B cell (primary cell): ENCODE measurements at regions not wholly inside any gene's neighbourhood (a gene's known extent, or its start where the extent isn't known, plus 50 kb on each side); places are given as distances from the start of the nearest gene placed in this dataset.

Experiments used
- ATAC-seq: fragments of 200-7000 bp; cut with Tn5 transposase; one replicate; pipeline ENCODE4 v1.10.0; 2021; ENCODE audit warnings: low read depth, mild to moderate bottlenecking, moderate number of reproducible peaks, moderate library complexity
- CTCF ChIA-PET: fragments of 350-600 bp; sonication (Branson Sonifier 250); formaldehyde crosslinking; loops from one replicate; lab custom pipeline; 2021; ENCODE audit warnings: antibody characterized with exemption, inconsistent platforms; lab: Charles Lee
- POLR2A ChIA-PET: fragments of 350-600 bp; sonication (Branson Sonifier 250); formaldehyde crosslinking; loops from one replicate; lab custom pipeline; 2021; ENCODE audit warnings: antibody characterized with exemption; lab: Charles Lee
- DNase-seq: peaks from one replicate; pipeline ENCODE4 v3.0.0; 2013
- H2AFZ ChIP-seq: 2 replicates; pipeline ENCODE4 v1.6.1; 2012; ENCODE audit warnings: mild to moderate bottlenecking, low read depth, low read length; ENCODE audit not compliant: insufficient read depth, poor library complexity, severe bottlenecking
- H3K27ac ChIP-seq, 2 donors: 1 replicate in 1 of 2; 2 replicates in 1 of 2; pipeline ENCODE4 v1.5.1; 2012 to 2013; ENCODE audit warnings: low read length in 2 of 2, mild to moderate bottlenecking in 2 of 2, moderate library complexity in 1 of 2
- H3K27me3 ChIP-seq, 4 experiments: fragments of 200-600 bp in 1 of 4; sonication (generic) in 1 of 4; replicated peaks in 1 of 4; 1 replicate in 2 of 4; 2 replicates in 2 of 4; pipeline versions ENCODE4 v1.6.1 to v1.7.0; 2013 to 2016; ENCODE audit warnings: low read length in 3 of 4, mild to moderate bottlenecking in 2 of 4, mixed read lengths in 1 of 4, moderate library complexity in 1 of 4; ENCODE audit not compliant: insufficient read depth in 4 of 4, control insufficient read depth in 3 of 4; ENCODE audit errors: control extremely low read depth in 1 of 4
- H3K36me3 ChIP-seq, 2 experiments: replicated peaks in 1 of 2; 1 replicate in 1 of 2; 2 replicates in 1 of 2; pipeline versions ENCODE4 v1.6.1 to v1.7.1; 2013; ENCODE audit warnings: low read length in 1 of 2; ENCODE audit not compliant: insufficient read depth in 2 of 2, control insufficient read depth in 1 of 2; ENCODE audit errors: control extremely low read depth in 1 of 2, extremely low read depth in 1 of 2
- H3K4me1 ChIP-seq, 2 donors: fragments of 200-600 bp in 1 of 2; sonication (generic) in 1 of 2; 1 replicate in 1 of 2; 2 replicates in 1 of 2; pipeline versions ENCODE4 v1.5.1 to v1.6.1; 2013 to 2017; ENCODE audit warnings: low read length in 2 of 2; ENCODE audit not compliant: control insufficient read depth in 2 of 2, insufficient read depth in 2 of 2
- H3K4me2 ChIP-seq: replicated peaks from 2 replicates; pipeline ENCODE3; 2012; ENCODE audit warnings: mild to moderate bottlenecking, low read depth, low read length; ENCODE audit not compliant: poor library complexity, severe bottlenecking
- H3K4me3 ChIP-seq, 5 experiments: fragments of 200-600 bp in 1 of 5; sonication (generic) in 1 of 5; 1 replicate in 3 of 5; 2 replicates in 2 of 5; pipeline versions ENCODE4 v1.5.1 to v1.7.0; 2011 to 2016; ENCODE audit warnings: low read length in 4 of 5, mild to moderate bottlenecking in 4 of 5, low read depth in 2 of 5, control low read depth in 1 of 5, moderate library complexity in 1 of 5; ENCODE audit not compliant: insufficient read depth in 1 of 5; ENCODE audit errors: control extremely low read depth in 1 of 5, extremely low read depth in 1 of 5
- H3K79me2 ChIP-seq: fragments of 200-600 bp; sonication (generic); one replicate; pipeline ENCODE4 v1.6.0; 2016; ENCODE audit warnings: low read length; ENCODE audit not compliant: control insufficient read depth, insufficient read depth
- H3K9ac ChIP-seq: fragments of 200-600 bp; sonication (generic); 2 replicates; pipeline ENCODE4 v1.6.1; 2017; ENCODE audit warnings: mild to moderate bottlenecking, low read length, moderate library complexity
- H3K9me3 ChIP-seq, 3 donors: one replicate each; pipeline versions ENCODE4 v1.6.1 to v1.7.1; 2013; ENCODE audit warnings: low read length in 2 of 3; ENCODE audit not compliant: control insufficient read depth in 2 of 3, insufficient read depth in 1 of 3; ENCODE audit errors: control extremely low read depth in 1 of 3
- H4K20me1 ChIP-seq: 2 replicates; pipeline ENCODE4 v1.6.0; 2012; ENCODE audit warnings: mild to moderate bottlenecking, low read length; ENCODE audit not compliant: insufficient read depth, control insufficient read depth, poor library complexity, severe bottlenecking
- H3K27ac Mint-ChIP-seq: one replicate; pipeline ENCODE4 v1.8.0; 2021; ENCODE audit warnings: mixed read lengths
- H3K27me3 Mint-ChIP-seq: one replicate; pipeline ENCODE4 v1.8.0; 2021; ENCODE audit warnings: mixed read lengths
- H3K4me1 Mint-ChIP-seq: one replicate; pipeline ENCODE4 v1.8.0; 2021; ENCODE audit warnings: mixed read lengths
- H3K4me3 Mint-ChIP-seq: one replicate; pipeline ENCODE4 v1.8.0; 2021; ENCODE audit warnings: mixed read lengths
- H3K9me3 Mint-ChIP-seq: one replicate; pipeline ENCODE4 v1.8.0; 2022; ENCODE audit warnings: mixed read lengths; ENCODE audit not compliant: insufficient read depth
- CTCF ChIP-seq: fragments of 200-600 bp; IDR thresholded peaks from one replicate; pipeline ENCODE4 v1.8.0; 2022; ENCODE audit warnings: antibody characterized with exemption, mild to moderate bottlenecking
- EZH2 ChIP-seq: IDR thresholded peaks from 2 replicates; pipeline ENCODE4 v1.6.1; 2012; ENCODE audit warnings: borderline replicate concordance, low read depth, mild to moderate bottlenecking, moderate library complexity, low read length; ENCODE audit not compliant: insufficient read depth, poor library complexity, severe bottlenecking
- WGBS: methylation state at CpG from one replicate; pipeline ENCODE4 v1.1.5; 2013; ENCODE audit warnings: missing lambda C conversion rate; ENCODE audit not compliant: insufficient coverage; 5-methylcytosine and 5-hydroxymethylcytosine counted together
- intact Hi-C: fragments of 100-400 bp; cut with micrococcal nuclease; formaldehyde crosslinking; loops from one replicate; pipeline ENCODE4 v1.10.0; 2022

GRCh38 chr5:24353611-24354010 lies 291.2 kb downstream of the CDH10 start:
- Mint-ChIP-seq H3K4me3 (no peak overlapping the region), H3K9me3 (no peaks in the 10 kb centered on the region), H3K27ac (no peak overlapping the region), H3K4me1 (no peaks in the 10 kb centered on the region), H3K27me3 (no peaks in the 10 kb centered on the region)
- H3K9ac ChIP-seq: no peak overlapping the region
- H3K27ac ChIP-seq: no peak overlapping the region
- H2AFZ ChIP-seq: no peak overlapping the region
- ChIA-PET CTCF (no interaction called here), POLR2A (no interaction called here)
- no peaks in the 10 kb centered on the region for H4K20me1 ChIP-seq
- H3K36me3 ChIP-seq: no peaks in the 10 kb centered on the region
- no peaks in the 10 kb centered on the region for H3K27me3 ChIP-seq
- intact Hi-C loops: no loop called here
- no peak overlapping the region for H3K4me3 ChIP-seq
- TF ChIP-seq EZH2: no peak
- peaks cover 0 to 4% (median 0%) of the 10 kb centered on the region in 3 donors for H3K9me3 ChIP-seq
- DNase-seq (no peak), ATAC-seq (no peak)
- H3K4me1 ChIP-seq: no peaks in the 10 kb centered on the region
- no peaks in the 10 kb centered on the region for H3K79me2 ChIP-seq
- H3K4me2 ChIP-seq: no peak overlapping the region

GRCh38 chr5:24363789-24364481 lies 280.8 kb downstream of the CDH10 start:
- Mint-ChIP-seq H3K27me3 (no peaks in the 10 kb centered on the region), H3K4me3 (no peak overlapping the region), H3K4me1 (no peaks in the 10 kb centered on the region), H3K27ac (no peak overlapping the region), H3K9me3 (peaks cover 5% of the 10 kb centered on the region)
- Histone ChIP-seq H3K4me3 (no peak overlapping the region), H3K4me1 (no peaks in the 10 kb centered on the region), H3K36me3 (no peaks in the 10 kb centered on the region), H4K20me1 (no peaks in the 10 kb centered on the region), H3K9ac (no peak overlapping the region), H3K9me3 (peaks cover 0 to 21% (median 0%) of the 10 kb centered on the region in 3 donors), H2AFZ (no peak overlapping the region), H3K4me2 (no peak overlapping the region), H3K27me3 (no peaks in the 10 kb centered on the region), H3K27ac (no peak overlapping the region), H3K79me2 (no peaks in the 10 kb centered on the region)
- TF ChIP-seq EZH2: no peak
- TF ChIP-seq CTCF: no peak
- 98% methylated on average over 7 of the region's 9 CpGs for WGBS
- POLR2A ChIA-PET: no interaction called here
- intact Hi-C loops: no loop called here
- DNase-seq (no peak), ATAC-seq (no peak)
- CTCF ChIA-PET: no interaction called here
